ENCODE measurements at regions not wholly inside any gene's neighbourhood (a gene's known extent, or its start where the extent isn't known, plus 50 kb on each side); places are given as distances from the start of the nearest gene placed in this dataset.
"Not testable (repeated sequence)": the region's sequence is repeated elsewhere in the genome, so short reads cannot be mapped to it uniquely, and the experiment has no call there.

- no peak for DNase-seq (ENCODE audit: low spot score)
These were observed 469.2 kb upstream of the ANO5 start for GRCh38 chr11:21723678-21724077.

- DNase-seq (ENCODE audit: low spot score), result no peak
These were observed 465.8 kb upstream of the ANO5 start for GRCh38 chr11:21727102-21727501.

GRCh38 chr11:21736404-21736803, 456.5 kb upstream of the ANO5 start:
- no peak for DNase-seq (ENCODE audit: low spot score)

- DNase-seq (ENCODE audit: low spot score), result not testable (repeated sequence)
These were observed 440.2 kb upstream of the ANO5 start for GRCh38 chr11:21752475-21753243.

GRCh38 chr11:21753244-21753767, 439.6 kb upstream of the ANO5 start:
- not testable (repeated sequence) for DNase-seq (ENCODE audit: low spot score)

GRCh38 chr11:21761000-21761399, 431.9 kb upstream of the ANO5 start:
- DNase-seq (ENCODE audit: low spot score), result no peak

- DNase-seq (ENCODE audit: low spot score), result no peak
These were observed 424.5 kb upstream of the ANO5 start for GRCh38 chr11:21768388-21768787.

GRCh38 chr11:21769188-21769587, 423.7 kb upstream of the ANO5 start:
- DNase-seq (ENCODE audit: low spot score), result no peak

GRCh38 chr11:21771097-21771496, 421.8 kb upstream of the ANO5 start:
- DNase-seq (ENCODE audit: low spot score), result no peak

GRCh38 chr11:21774212-21774611, 418.7 kb upstream of the ANO5 start:
- DNase-seq (ENCODE audit: low spot score), result no peak

- DNase-seq (ENCODE audit: low spot score), result no peak
These were observed 417.0 kb upstream of the ANO5 start for GRCh38 chr11:21775911-21776310.

GRCh38 chr11:21783954-21784353, 408.9 kb upstream of the ANO5 start:
- DNase-seq (ENCODE audit: low spot score), result no peak

- no peak for DNase-seq (ENCODE audit: low spot score)
These were observed 407.5 kb upstream of the ANO5 start for GRCh38 chr11:21785351-21785750.

- DNase-seq (ENCODE audit: low spot score), result no peak
These were observed 398.6 kb upstream of the ANO5 start for GRCh38 chr11:21794306-21794705.

- no peak for DNase-seq (ENCODE audit: low spot score)
These were observed 394.7 kb upstream of the ANO5 start for GRCh38 chr11:21798216-21798615.

- not testable (repeated sequence) for DNase-seq (ENCODE audit: low spot score)
These were observed 388.4 kb upstream of the ANO5 start for GRCh38 chr11:21804523-21804922.

- DNase-seq (ENCODE audit: low spot score), result no peak
These were observed 386.4 kb upstream of the ANO5 start for GRCh38 chr11:21806508-21806907.

- DNase-seq (ENCODE audit: low spot score), result no peak
These were observed 385.9 kb upstream of the ANO5 start for GRCh38 chr11:21806947-21807346.

GRCh38 chr11:21807350-21807749, 385.5 kb upstream of the ANO5 start:
- no peak for DNase-seq (ENCODE audit: low spot score)

GRCh38 chr11:21810650-21811049, 382.2 kb upstream of the ANO5 start:
- no peak for DNase-seq (ENCODE audit: low spot score)

- DNase-seq (ENCODE audit: low spot score), result peak; percentile 58
These were observed 381.3 kb upstream of the ANO5 start for GRCh38 chr11:21811572-21811971.

- no peak for DNase-seq (ENCODE audit: low spot score)
These were observed 378.7 kb upstream of the ANO5 start for GRCh38 chr11:21814169-21814568.

GRCh38 chr11:21817696-21818095, 375.2 kb upstream of the ANO5 start:
- no peak for DNase-seq (ENCODE audit: low spot score)

GRCh38 chr11:21820176-21820575, 372.7 kb upstream of the ANO5 start:
- no peak for DNase-seq (ENCODE audit: low spot score)
